HG02678 (cell line): ENCODE measurements at regions not wholly inside any gene's neighbourhood (a gene's known extent, or its start where the extent isn't known, plus 50 kb on each side); places are given as distances from the start of the nearest gene placed in this dataset.

ENCODE experiments used
- ATAC-seq: cut with Tn5 transposase; IDR thresholded peaks from one replicate; pipeline ENCODE4 v1.9.1; 2021; ENCODE audit warnings: mild to moderate bottlenecking, moderate library complexity; ENCODE audit not compliant: unreplicated experiment

- no peak for ATAC-seq
These were observed 295.9 kb upstream of the N4BP1 start for GRCh38 chr16:48905632-48906505.

DNA sequence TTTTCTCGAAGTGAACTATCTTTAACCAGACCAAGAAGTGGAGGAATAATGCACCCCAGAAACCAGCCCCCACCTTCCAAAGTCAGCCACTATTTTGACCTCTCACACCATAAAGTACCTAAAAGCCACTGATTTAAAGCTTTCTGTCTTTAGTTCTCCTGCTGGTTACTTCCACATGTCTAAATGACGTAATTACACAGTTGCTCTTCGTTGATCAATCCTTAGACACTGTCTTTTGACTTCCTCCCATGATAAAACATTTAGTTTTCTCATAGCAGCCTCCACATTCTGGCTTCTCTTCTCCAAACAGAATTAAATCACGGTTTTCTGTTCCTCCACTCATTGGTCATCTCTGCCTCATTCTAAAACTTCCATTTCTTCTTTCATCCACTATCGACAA is 294.4 kb upstream of the N4BP1 start:
- ATAC-seq, result no peak

DNA sequence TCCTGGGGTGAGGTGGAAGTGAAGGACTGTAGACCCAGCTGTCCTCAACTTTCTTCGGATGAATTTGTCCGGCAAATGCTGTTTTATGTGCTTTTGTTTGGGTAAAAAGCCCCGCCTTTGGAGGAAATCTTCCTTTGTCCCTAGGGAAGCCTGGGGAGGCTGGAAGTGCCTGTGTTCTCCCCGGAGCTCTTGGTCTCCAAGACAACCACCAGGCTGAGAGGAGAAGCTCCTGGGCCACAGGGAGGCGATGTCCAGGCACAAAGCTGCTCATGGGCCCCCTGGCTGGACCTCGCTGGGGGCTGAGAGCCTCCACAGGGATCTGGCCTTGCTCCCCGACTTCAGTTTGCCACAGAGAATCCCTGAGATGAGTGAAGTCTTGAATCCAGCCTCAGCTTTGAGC is 293.1 kb upstream of the N4BP1 start:
- ATAC-seq, result no peak

- no peak for ATAC-seq
These were observed 291.9 kb upstream of the N4BP1 start for GRCh38 chr16:48901712-48902374.

DNA sequence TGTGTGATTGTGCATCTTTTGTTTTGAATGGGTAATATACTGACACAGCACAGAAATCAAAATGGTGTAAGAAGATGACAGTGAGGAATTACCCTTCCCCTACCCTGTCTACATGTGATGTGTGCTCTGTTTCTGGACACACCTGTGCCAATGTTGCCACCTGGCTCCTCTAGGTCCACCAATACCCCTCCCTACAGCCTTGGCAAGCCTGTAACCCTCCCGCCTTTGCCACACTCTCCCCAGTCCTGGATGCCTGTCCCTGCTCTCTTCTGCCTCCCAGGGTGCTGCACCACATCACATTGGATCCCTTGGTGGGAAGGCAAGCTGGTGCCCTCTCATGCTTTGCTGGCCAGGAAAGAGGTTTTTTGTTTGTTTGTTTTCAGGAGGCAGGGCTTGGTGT is 289.5 kb upstream of the N4BP1 start:
- no peak for ATAC-seq

DNA sequence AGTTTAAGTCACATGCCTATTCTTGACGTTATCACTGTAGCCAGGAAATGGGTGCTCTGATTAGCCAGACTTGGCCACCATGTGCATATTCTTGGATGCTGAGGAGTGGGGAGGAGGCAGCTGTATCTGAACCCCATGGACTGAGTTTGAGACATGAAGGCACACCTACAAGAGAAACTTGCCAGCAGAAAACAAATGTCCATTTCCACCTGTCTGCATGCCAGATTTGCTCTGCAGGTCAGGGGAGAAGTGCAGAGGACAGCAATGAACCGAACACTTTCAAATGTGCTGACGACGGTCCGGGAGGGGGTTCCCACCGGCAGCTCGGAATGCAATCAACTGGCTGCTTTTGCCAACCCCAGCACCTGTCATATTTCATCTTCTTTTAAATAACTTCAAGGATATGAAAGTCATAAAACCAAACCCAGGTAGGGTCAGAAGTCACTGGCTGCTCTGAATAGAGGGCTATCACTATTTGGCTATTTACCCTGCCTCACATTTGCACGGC is 287.8 kb upstream of the N4BP1 start:
- ATAC-seq, result no peak

DNA sequence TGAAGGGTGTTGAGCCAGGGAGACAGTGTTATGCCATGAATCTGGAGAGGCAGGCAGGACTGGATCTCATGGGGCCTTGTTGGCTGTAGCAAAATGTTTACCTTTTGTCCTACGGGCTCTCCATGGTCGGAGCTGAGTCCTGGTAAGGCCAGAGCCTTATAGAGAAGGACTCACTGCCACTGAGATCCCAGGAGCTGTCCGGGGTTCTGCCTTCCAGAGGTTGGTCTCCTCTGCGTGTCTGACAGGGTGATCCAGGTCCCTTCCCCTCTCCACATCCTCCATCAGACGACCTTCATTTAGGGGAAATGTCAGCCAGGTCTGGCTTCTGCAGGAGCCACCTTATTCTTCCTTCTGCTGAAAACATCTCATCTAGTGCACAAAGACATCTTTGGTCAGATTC is 285.2 kb upstream of the N4BP1 start:
- ATAC-seq, result no peak

DNA sequence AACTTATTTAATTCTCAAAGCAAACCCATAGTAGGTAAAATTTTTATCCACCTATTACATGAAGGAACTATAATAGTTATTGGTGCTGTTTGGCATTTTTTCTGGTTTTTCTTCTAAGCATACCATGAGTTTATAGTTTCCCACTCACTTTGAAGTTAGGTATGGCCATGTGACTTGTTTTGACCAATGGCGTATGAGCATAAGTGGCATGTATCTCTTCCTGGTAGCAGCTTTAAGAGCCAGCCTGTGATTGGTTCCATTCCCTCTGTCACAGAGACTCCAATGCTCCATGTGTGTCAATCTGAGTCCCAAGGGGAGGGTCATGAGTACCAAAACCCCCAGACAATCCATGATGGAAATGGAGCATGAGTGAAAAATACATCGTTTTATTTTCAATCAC is 282.9 kb upstream of the N4BP1 start:
- no peak for ATAC-seq

DNA sequence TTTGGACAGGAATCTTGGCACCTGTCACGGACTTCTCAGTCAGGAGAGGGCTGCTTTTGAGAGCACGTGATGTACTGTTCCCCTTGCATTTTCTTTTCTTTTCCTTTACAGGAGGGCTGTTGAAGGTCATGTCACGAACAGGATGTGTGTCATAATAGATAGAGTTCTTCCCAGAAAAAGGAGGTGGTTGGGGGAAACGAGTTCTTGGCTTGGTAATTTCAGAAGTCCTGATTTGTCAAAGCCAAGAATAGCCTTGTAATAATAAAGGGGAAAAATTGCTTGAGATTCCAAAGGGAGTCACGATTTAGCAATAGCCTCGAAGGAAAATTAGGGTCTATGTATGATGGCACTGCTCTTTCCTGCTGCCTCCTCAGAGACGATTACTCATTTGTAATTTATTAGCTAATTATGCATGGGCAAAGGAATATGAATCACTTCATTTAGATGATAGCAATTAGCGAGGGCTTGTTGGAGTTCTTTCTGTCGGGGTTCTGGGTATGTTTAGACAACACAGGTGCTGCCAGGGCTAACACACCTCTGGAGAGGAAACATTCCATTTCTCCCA is 277.7 kb upstream of the N4BP1 start:
- no peak for ATAC-seq

DNA sequence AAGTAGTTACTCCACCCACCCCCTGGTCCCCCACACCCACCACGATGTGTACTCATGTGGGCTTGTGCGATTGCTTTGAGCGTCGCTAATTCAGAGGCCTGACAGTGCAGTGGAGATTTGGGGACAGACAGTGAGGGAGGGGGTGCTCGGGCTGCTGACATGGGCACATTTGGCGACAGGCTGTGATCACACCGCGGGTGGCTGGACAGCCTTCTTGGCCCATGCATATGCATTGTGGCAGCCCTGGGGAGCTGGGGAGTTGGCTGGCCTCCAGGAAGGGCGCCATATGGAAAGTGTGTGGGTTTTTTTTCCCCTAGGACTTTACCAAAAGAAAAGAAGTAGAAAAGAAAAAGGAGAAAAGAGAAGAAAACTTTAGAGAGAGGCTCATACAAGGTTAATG is 275.5 kb upstream of the N4BP1 start:
- no peak for ATAC-seq

- ATAC-seq, result no peak
These were observed 271.3 kb upstream of the N4BP1 start for GRCh38 chr16:48881272-48881671.

DNA sequence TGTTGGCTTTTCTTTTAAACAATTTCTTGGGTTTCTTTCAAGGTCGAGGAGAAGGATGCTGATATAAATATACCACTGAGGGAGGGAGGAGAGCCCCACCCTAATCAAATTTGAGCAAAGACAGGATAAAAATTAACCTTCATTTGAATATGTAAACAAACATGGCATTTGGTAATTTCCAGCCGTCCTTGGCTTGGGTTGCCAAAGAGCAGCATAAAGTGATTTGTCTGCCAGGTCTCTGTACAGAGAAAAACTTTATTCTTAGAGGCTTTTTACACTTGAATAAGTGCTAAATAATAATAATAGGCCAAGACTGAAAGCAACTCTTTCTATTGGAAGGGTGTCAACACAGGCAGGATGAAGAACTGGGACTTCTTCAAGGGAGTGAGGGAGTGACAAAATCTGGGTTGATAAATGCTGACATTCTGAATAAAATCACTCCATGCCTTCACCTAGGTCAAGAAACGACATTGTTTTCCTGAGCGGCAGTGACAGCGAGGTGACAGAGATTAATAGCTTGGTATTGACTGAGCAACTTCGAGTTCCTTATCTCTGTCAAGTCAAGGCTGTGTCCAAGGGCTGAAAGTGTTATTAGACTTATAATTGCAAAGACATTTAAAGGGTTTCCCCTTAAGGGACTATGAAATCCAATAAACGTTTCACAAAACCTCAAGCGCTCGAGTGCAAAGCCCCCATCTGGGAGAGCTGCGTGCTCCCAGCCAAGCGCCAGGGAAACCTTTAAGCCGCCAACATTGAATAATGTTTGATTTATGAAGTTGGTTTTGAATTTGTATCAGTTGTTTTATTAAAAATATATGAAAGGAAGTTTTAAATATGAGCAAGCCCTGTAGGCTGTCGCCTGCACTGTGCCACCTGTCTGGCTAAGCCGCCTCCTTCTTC is 269.5 kb upstream of the N4BP1 start:
- no peak for ATAC-seq

DNA sequence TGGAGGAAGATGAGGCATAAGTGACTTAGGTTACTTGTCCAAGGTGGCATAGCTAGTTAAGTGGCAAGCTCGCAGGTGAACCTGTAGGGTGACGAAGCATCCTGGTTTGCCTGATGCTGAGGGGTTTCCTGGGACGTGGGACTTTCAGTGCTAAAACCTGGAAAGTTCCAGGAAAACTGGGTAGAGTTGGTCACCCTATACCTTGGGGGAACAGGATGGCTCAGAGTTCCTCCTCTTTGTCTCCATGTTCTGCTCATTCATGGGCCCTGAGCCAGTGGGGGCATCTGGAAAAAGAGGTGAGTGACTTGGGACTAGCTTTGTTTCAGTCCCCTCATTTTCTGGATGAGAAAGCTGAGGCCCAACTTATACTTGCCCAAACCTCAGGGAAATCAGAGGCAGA is 268.0 kb upstream of the N4BP1 start:
- ATAC-seq, result no peak

DNA sequence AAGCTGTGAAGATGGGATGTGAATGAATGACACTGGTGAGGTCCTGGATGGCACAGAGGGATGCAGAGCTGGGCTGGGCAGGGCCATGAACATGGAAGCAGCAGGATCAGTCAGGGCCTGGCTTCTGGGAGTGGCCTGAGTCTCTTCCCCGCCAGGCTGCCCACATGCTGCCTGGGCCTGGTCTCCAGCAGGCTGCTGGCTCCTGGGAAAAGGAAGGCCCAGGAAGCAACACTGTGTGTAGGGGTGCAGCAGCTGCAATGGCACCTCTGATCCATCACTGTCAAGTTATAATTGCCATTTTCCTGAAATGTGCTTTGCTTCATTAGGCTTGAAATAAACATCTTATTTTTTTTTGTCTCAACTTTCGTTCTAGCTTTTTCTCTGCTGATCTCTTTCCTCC is 260.2 kb upstream of the N4BP1 start:
- no peak for ATAC-seq

DNA sequence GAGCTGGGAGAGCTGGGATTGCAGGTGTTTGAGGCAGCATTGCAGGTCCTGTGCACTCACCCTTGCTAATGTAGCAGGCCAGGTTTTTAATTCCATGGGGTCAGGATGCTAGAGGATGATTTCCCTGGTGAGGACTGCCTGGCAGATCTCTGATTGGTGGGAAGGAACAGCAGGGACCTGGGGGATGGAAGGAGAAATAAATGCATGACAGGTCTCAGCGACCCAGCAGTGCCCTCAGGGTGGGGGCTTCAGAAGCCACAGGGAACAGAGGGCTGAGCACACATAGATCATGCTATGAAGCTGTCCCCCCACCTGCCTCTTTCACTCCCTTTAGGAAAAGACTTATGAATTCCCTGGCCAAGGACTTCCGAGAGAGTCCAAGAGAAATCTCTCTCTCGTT is 255.5 kb upstream of the N4BP1 start:
- ATAC-seq, result no peak

DNA sequence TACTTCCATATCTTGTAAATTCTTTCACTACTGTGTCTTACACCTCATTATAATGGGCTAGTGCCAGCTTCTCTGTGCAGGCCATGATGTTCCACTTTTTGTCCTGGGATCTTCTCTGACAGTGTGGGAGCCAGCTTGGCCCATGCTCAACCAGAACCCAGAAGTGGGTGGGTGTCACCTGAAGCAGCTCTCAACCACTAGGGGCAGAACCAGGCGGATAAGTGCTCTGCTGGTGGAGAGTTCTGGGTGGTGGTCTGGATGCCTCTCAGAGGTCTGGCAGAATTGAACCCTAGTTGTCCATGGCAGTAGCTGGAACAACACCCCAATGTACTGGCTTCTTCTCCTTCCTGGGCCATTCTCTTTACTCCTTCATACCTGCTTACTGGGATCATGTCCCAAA is 254.1 kb upstream of the N4BP1 start:
- ATAC-seq, result no peak

DNA sequence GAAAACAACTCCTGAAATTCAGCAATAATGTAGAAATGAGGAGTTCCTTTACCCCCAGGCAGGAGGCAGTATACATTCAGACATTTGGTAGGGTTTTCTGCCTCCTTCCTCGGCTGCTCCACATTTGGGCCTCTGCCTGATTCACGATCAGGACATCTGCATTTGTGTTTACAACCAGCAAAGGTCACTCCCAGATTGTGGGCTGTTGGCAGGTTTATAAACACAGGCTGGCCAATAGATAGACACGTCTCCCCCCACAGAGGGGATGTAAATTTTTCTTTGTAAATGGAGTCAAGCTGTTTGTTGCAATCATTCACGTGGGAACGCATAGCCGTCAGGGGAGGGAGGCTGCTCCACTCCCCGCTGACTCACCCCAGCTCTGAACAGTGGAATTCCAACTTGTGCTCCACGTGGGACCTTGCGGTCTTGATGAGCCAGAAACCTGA is 252.1 kb upstream of the N4BP1 start:
- no peak for ATAC-seq

DNA sequence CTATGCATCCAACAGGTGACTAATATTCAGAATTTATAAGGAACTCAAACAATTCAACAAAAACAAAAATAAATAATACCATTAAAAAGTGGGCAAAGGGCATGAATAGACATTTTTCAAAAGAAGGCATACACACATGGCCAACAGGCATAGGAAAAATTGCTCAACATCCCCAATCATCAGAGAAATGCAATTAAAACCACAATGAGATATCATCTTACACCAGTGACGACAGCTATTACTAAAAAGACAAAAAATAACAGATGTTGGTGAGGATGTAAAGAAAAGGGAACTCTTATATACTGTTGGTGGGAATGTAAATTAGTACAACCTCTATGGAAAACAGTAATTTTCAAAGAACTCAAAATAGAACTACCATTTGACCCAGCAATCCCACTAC is 250.4 kb upstream of the N4BP1 start:
- ATAC-seq, result no peak

DNA sequence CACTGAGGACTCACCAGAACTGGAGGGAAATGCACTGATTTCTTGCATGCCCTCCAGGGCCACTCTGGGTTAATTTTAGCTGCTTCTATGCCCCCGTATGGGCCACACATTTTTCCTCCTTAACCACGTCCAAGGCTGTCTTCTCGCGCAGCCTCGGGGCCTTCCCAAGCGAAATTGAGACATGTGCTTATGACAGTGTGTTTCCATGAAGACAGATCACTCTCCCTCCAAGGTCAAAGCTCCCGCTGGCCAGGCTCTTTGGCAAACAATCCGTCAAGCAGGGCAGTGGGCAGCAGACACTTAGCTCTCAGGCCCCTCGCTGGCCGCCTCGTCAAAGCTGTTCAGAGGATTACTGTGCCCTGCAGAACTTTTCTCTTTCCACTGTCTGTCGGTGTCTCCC is 243.0 kb upstream of the N4BP1 start:
- ATAC-seq, result no peak

- ATAC-seq, result no peak
These were observed 242.5 kb upstream of the N4BP1 start for GRCh38 chr16:48852458-48852857.
